GM23338 (cell line): ENCODE measurements at regions not wholly inside any gene's neighbourhood (a gene's known extent, or its start where the extent isn't known, plus 50 kb on each side); places are given as distances from the start of the nearest gene placed in this dataset.

Source experiments
- ATAC-seq: fragments of 200-7000 bp; cut with Tn5 transposase; 3 replicates; pipeline ENCODE4 v1.9.1; 2020
- DNase-seq: peaks from one replicate; pipeline ENCODE4 v3.0.0-alpha.2; 2015; ENCODE audit warnings: low spot score
- H2AFZ ChIP-seq: fragments of 200-600 bp; sonication (generic); 2 replicates; pipeline ENCODE4 v1.8.0; 2016; ENCODE audit warnings: antibody characterized with exemption, mild to moderate bottlenecking, moderate library complexity
- H3F3A ChIP-seq: fragments of 200-600 bp; sonication (generic); replicated peaks from 2 replicates; pipeline ENCODE4 v1.8.0; 2017; ENCODE audit warnings: antibody characterized with exemption, mixed run types, low read depth
- H3K27ac ChIP-seq: fragments of 200-600 bp; sonication (generic); 2 replicates; pipeline ENCODE4 v1.6.1; 2016; ENCODE audit warnings: low read depth
- H3K27me3 ChIP-seq: fragments of 200-600 bp; sonication (generic); 2 replicates; pipeline ENCODE4 v1.8.0; 2016; ENCODE audit warnings: mild to moderate bottlenecking, mixed run types, moderate library complexity; ENCODE audit not compliant: insufficient read depth
- H3K36me3 ChIP-seq: fragments of 200-600 bp; sonication (generic); 2 replicates; pipeline ENCODE4 v1.8.0; 2016; ENCODE audit warnings: mild to moderate bottlenecking; ENCODE audit not compliant: insufficient read depth
- H3K4me1 ChIP-seq: fragments of 200-600 bp; sonication (generic); 2 replicates; pipeline ENCODE4 v1.8.0; 2016; ENCODE audit warnings: mild to moderate bottlenecking, moderate library complexity; ENCODE audit not compliant: insufficient read depth
- H3K4me2 ChIP-seq: fragments of 200-600 bp; sonication (generic); 2 replicates; pipeline ENCODE4 v1.7.1; 2017; ENCODE audit warnings: mixed run types
- H3K4me3 ChIP-seq: fragments of 200-600 bp; sonication (generic); 2 replicates; pipeline ENCODE4 v1.6.1; 2016; ENCODE audit warnings: mixed run types
- H3K79me2 ChIP-seq: fragments of 200-600 bp; sonication (generic); replicated peaks from 2 replicates; pipeline ENCODE4 v1.8.0; 2017; ENCODE audit warnings: mild to moderate bottlenecking; ENCODE audit not compliant: insufficient read depth
- H3K9me2 ChIP-seq: fragments of 200-600 bp; sonication (generic); 2 replicates; pipeline ENCODE4 v1.8.0; 2017; ENCODE audit not compliant: insufficient read depth
- H4K20me1 ChIP-seq: fragments of 200-600 bp; sonication (generic); replicated peaks from 2 replicates; pipeline ENCODE4 v1.8.0; 2017; ENCODE audit warnings: mild to moderate bottlenecking; ENCODE audit not compliant: insufficient read depth
- H3K27ac Mint-ChIP-seq: 2 replicates; pipeline ENCODE4 v1.8.0; 2020; ENCODE audit warnings: inconsistent platforms, mild to moderate bottlenecking, moderate library complexity, mixed read lengths
- H3K27me3 Mint-ChIP-seq: 3 replicates; pipeline ENCODE4 v1.8.0; 2022; ENCODE audit warnings: low read depth, mild to moderate bottlenecking, moderate library complexity, mixed read lengths, inconsistent platforms; ENCODE audit not compliant: insufficient read depth, poor library complexity
- H3K36me3 Mint-ChIP-seq: 3 replicates; pipeline ENCODE4 v1.8.0; 2021; ENCODE audit warnings: low read depth, mild to moderate bottlenecking, inconsistent platforms, moderate library complexity, mixed read lengths
- H3K4me1 Mint-ChIP-seq: 3 replicates; pipeline ENCODE4 v1.8.0; 2020; ENCODE audit warnings: mild to moderate bottlenecking, inconsistent platforms, mixed read lengths
- H3K4me3 Mint-ChIP-seq: 3 replicates; pipeline ENCODE4 v1.8.0; 2021; ENCODE audit warnings: moderate library complexity, mild to moderate bottlenecking, inconsistent platforms, mixed read lengths
- H3K9me3 Mint-ChIP-seq: 3 replicates; pipeline ENCODE4 v1.8.0; 2020; ENCODE audit warnings: moderate library complexity, mild to moderate bottlenecking, inconsistent platforms, mixed read lengths
- CREB1 ChIP-seq: fragments of 250-450 bp; sonication (Bioruptor Pico); IDR thresholded peaks from 2 replicates; pipeline ENCODE4 v1.5.0; 2020; ENCODE audit warnings: low read depth, mild to moderate bottlenecking, moderate library complexity
- EZH2 ChIP-seq: fragments of 200-600 bp; sonication (generic); IDR thresholded peaks from one replicate; pipeline ENCODE4 v1.8.0; 2017; ENCODE audit warnings: antibody characterized with exemption, mild to moderate bottlenecking, low read depth; ENCODE audit not compliant: unreplicated experiment
- EZH2phosphoT487 ChIP-seq: fragments of 200-600 bp; sonication (generic); IDR thresholded peaks from one replicate; pipeline ENCODE4 v1.8.1; 2018; ENCODE audit warnings: antibody characterized with exemption; ENCODE audit not compliant: unreplicated experiment
- JUNB ChIP-seq: IDR thresholded peaks from one replicate; pipeline ENCODE4 v1.6.1; 2016; ENCODE audit warnings: antibody characterized with exemption; ENCODE audit not compliant: unreplicated experiment
- ZNF114 ChIP-seq: fragments of 250-450 bp; sonication (Bioruptor Pico); IDR thresholded peaks from 2 replicates; pipeline ENCODE4 v1.5.0; 2020; ENCODE audit warnings: mild to moderate bottlenecking, moderate library complexity
- TF ChIP-seq, protein P1 (sequence below): fragments of 250-450 bp; sonication (Bioruptor Pico); IDR thresholded peaks from 2 replicates; pipeline ENCODE4 v1.5.0; 2020; ENCODE audit warnings: mild to moderate bottlenecking, moderate library complexity

DNA sequence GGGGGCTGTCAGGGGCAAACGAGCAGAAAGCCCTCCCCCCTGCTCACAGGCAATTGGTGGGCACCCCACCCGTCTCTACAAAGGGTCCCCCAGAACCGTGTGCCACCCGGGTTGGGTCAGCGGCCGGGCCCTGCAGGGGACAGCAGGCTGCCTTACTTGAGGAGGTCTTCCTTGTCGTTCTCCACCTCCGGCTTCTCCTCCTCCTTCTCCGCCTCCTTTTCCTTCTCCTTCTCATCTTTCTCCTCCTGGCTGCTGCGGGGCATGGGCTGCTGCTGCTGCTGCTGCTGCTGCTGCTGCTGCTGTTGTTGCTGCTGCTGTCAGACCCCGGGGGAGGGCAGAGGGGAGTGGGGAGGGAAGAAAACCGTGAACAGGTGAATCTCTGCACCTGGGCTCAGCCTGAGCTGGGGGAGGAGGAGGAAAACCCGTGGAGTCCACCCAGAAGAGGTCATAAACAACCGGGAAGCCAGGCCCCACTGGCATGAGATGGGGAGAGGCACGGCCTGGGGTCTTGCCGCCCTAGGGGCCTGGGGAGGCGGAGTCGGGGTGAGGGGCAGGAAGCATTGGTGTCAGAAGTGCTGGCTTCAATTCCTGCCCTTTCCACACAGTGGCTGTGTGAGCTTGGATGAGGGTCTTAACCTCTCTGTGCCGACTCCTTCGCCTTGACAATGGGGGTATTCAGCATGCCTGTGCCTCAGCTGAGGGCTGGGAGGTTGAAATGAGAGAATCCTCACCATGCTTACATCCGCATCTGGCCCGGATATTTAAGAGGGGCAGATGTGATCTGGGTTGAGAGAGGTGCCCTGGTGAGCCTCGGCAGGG, 107.6 kb downstream of the RFLNA start:
- Histone ChIP-seq H3K27me3 (no peaks in the 10 kb centered on the region), H3K4me3 (no peak overlapping the region), H4K20me1 (peaks cover 12% of the 10 kb centered on the region), H3K9me2 (no peaks in the 10 kb centered on the region), H3K4me2 (no peak overlapping the region), H3K27ac (0 out of 2 replicates have a peak overlapping the region, but pooled peaks have one; percentile 32), H2AFZ (no peak overlapping the region), H3F3A (0 out of 2 replicates have a peak, but pooled peaks cover 4% of the 10 kb centered on the region), H3K79me2 (peaks cover 13% of the 10 kb centered on the region; the same call in 1 of the 2 replicates), H3K4me1 (no peaks in the 10 kb centered on the region; the same call in 1 of the 2 replicates), H3K36me3 (peaks cover 5% of the 10 kb centered on the region; the same call in 1 of the 2 replicates)
- TF ChIP-seq EZH2 = no peak
- TF ChIP-seq, protein P1, sequence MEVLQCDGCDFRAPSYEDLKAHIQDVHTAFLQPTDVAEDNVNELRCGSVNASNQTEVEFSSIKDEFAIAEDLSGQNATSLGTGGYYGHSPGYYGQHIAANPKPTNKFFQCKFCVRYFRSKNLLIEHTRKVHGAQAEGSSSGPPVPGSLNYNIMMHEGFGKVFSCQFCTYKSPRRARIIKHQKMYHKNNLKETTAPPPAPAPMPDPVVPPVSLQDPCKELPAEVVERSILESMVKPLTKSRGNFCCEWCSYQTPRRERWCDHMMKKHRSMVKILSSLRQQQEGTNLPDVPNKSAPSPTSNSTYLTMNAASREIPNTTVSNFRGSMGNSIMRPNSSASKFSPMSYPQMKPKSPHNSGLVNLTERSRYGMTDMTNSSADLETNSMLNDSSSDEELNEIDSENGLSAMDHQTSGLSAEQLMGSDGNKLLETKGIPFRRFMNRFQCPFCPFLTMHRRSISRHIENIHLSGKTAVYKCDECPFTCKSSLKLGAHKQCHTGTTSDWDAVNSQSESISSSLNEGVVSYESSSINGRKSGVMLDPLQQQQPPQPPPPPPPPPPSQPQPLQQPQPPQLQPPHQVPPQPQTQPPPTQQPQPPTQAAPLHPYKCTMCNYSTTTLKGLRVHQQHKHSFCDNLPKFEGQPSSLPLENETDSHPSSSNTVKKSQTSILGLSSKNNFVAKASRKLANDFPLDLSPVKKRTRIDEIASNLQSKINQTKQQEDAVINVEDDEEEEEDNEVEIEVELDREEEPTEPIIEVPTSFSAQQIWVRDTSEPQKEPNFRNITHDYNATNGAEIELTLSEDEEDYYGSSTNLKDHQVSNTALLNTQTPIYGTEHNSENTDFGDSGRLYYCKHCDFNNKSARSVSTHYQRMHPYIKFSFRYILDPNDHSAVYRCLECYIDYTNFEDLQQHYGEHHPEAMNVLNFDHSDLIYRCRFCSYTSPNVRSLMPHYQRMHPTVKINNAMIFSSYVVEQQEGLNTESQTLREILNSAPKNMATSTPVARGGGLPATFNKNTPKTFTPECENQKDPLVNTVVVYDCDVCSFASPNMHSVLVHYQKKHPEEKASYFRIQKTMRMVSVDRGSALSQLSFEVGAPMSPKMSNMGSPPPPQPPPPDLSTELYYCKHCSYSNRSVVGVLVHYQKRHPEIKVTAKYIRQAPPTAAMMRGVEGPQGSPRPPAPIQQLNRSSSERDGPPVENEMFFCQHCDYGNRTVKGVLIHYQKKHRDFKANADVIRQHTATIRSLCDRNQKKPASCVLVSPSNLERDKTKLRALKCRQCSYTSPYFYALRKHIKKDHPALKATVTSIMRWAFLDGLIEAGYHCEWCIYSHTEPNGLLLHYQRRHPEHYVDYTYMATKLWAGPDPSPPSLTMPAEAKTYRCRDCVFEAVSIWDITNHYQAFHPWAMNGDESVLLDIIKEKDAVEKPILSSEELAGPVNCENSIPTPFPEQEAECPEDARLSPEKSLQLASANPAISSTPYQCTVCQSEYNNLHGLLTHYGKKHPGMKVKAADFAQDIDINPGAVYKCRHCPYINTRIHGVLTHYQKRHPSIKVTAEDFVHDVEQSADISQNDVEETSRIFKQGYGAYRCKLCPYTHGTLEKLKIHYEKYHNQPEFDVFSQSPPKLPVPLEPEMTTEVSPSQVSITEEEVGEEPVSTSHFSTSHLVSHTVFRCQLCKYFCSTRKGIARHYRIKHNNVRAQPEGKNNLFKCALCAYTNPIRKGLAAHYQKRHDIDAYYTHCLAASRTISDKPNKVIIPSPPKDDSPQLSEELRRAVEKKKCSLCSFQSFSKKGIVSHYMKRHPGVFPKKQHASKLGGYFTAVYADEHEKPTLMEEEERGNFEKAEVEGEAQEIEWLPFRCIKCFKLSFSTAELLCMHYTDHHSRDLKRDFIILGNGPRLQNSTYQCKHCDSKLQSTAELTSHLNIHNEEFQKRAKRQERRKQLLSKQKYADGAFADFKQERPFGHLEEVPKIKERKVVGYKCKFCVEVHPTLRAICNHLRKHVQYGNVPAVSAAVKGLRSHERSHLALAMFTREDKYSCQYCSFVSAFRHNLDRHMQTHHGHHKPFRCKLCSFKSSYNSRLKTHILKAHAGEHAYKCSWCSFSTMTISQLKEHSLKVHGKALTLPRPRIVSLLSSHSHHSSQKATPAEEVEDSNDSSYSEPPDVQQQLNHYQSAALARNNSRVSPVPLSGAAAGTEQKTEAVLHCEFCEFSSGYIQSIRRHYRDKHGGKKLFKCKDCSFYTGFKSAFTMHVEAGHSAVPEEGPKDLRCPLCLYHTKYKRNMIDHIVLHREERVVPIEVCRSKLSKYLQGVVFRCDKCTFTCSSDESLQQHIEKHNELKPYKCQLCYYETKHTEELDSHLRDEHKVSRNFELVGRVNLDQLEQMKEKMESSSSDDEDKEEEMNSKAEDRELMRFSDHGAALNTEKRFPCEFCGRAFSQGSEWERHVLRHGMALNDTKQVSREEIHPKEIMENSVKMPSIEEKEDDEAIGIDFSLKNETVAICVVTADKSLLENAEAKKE (CRISPR knock-in tag) = no peak
- TF ChIP-seq CREB1 = no peak
- no peak for TF ChIP-seq JUNB
- TF ChIP-seq EZH2phosphoT487 = no peak
- no peak for TF ChIP-seq ZNF114 (CRISPR knock-in tag)
- Mint-ChIP-seq H3K27me3 (peaks cover 14% of the 10 kb centered on the region), H3K27ac (peak overlapping the region; percentile 89), H3K4me3 (no peak overlapping the region), H3K9me3 (no peaks in the 10 kb centered on the region; the same call in 2 of the 3 replicates), H3K4me1 (peaks cover 36% of the 10 kb centered on the region), H3K36me3 (peaks cover 34% of the 10 kb centered on the region)
- ATAC-seq (no peak), DNase-seq (no peak)
